ENCODE measurements at regions not wholly inside any gene's neighbourhood (a gene's known extent, or its start where the extent isn't known, plus 50 kb on each side); places are given as distances from the start of the nearest gene placed in this dataset.

- DNase-seq (ENCODE audit: low read depth) = no peak
- Histone ChIP-seq H3K4me3 (ENCODE audit: low read depth, low read length) (no peak overlapping the region), H3K27me3 (ENCODE audit: control insufficient read depth, insufficient read depth, low read length) (no peaks in the 10 kb centered on the region), H3K36me3 (ENCODE audit: control insufficient read depth, insufficient read depth, low read length) (no peaks in the 10 kb centered on the region)
- TF ChIP-seq, protein P1, sequence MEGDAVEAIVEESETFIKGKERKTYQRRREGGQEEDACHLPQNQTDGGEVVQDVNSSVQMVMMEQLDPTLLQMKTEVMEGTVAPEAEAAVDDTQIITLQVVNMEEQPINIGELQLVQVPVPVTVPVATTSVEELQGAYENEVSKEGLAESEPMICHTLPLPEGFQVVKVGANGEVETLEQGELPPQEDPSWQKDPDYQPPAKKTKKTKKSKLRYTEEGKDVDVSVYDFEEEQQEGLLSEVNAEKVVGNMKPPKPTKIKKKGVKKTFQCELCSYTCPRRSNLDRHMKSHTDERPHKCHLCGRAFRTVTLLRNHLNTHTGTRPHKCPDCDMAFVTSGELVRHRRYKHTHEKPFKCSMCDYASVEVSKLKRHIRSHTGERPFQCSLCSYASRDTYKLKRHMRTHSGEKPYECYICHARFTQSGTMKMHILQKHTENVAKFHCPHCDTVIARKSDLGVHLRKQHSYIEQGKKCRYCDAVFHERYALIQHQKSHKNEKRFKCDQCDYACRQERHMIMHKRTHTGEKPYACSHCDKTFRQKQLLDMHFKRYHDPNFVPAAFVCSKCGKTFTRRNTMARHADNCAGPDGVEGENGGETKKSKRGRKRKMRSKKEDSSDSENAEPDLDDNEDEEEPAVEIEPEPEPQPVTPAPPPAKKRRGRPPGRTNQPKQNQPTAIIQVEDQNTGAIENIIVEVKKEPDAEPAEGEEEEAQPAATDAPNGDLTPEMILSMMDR (IDR thresholded peaks at IDR 0.05; ENCODE audit: insufficient read depth, low read length, poor library complexity, severe bottlenecking) = no peak
Observed at GRCh38 chr2:2523461-2524347, 192.6 kb upstream of the MYT1L start.

- TF ChIP-seq, protein P1 (IDR thresholded peaks at IDR 0.05; ENCODE audit: insufficient read depth, low read length, poor library complexity, severe bottlenecking) = no peak
- Histone ChIP-seq H3K27me3 (ENCODE audit: control insufficient read depth, insufficient read depth, low read length) (no peaks in the 10 kb centered on the region), H3K36me3 (ENCODE audit: control insufficient read depth, insufficient read depth, low read length) (no peaks in the 10 kb centered on the region), H3K4me3 (ENCODE audit: low read depth, low read length) (no peak overlapping the region)
- no peak for DNase-seq (ENCODE audit: low read depth)
Observed at GRCh38 chr2:2520401-2520811, 189.3 kb upstream of the MYT1L start.

DNA sequence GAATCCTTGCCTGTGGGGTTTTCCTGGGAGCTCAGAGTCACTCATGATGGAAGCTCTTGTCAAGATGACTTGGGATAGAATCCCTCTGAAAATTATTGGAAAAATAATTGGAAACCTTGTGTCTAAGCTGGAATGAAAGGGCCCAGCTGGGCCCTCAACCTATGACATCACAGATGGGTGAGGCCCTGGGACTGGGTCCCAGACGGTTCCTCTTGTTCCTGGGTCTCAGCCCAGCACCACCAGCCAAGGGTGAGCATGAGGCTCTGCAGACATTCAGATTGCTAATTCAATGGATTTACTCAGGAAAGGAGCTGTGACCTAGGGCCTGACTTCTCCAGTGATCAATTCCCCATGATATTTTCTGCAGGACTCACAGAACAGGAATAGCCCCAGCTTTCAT is 188.3 kb upstream of the MYT1L start:
- no peaks in the 10 kb centered on the region for H3K36me3 ChIP-seq (ENCODE audit: control insufficient read depth, insufficient read depth, low read length)
- no peak overlapping the region for H3K4me3 ChIP-seq (ENCODE audit: low read depth, low read length)
- H3K27me3 ChIP-seq (ENCODE audit: control insufficient read depth, insufficient read depth, low read length) = no peaks in the 10 kb centered on the region
- TF ChIP-seq, protein P1 (IDR thresholded peaks at IDR 0.05; ENCODE audit: insufficient read depth, low read length, poor library complexity, severe bottlenecking) = no peak
- DNase-seq (ENCODE audit: low read depth) = no peak

GRCh38 chr2:2517399-2517798 is 186.3 kb upstream of the MYT1L start:
- H3K4me3 ChIP-seq (ENCODE audit: low read depth, low read length) = no peak overlapping the region
- DNase-seq (ENCODE audit: low read depth) = no peak
- no peaks in the 10 kb centered on the region for H3K36me3 ChIP-seq (ENCODE audit: control insufficient read depth, insufficient read depth, low read length)
- TF ChIP-seq, protein P1 (IDR thresholded peaks at IDR 0.05; ENCODE audit: insufficient read depth, low read length, poor library complexity, severe bottlenecking) = no peak
- no peaks in the 10 kb centered on the region for H3K27me3 ChIP-seq (ENCODE audit: control insufficient read depth, insufficient read depth, low read length)

DNA sequence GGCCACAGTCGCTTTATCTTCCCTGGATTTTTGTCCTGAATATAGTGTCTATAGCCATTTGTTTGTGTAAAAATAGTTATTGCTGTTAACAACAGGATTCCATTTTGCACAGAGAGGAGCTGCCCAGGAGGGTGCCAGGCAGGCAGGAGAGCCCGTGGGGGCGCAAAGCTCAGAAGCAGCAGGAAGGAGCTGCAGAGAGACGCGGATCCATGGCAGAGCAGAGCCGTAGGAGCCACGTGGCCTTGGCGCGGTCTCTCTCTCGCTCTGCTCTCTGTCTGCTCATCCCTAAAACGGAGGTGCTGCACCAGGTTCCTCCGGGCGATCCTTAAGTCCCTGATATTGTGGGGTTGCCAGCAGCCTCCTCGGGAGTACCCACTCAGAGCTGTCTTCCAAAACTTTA is 185.3 kb upstream of the MYT1L start:
- DNase-seq (ENCODE audit: low read depth) = no peak
- H3K27me3 ChIP-seq (ENCODE audit: control insufficient read depth, insufficient read depth, low read length) = no peaks in the 10 kb centered on the region
- H3K4me3 ChIP-seq (ENCODE audit: low read depth, low read length) = no peak overlapping the region
- no peaks in the 10 kb centered on the region for H3K36me3 ChIP-seq (ENCODE audit: control insufficient read depth, insufficient read depth, low read length)
- TF ChIP-seq, protein P1 (IDR thresholded peaks at IDR 0.05; ENCODE audit: insufficient read depth, low read length, poor library complexity, severe bottlenecking) = no peak

- Histone ChIP-seq H3K36me3 (ENCODE audit: control insufficient read depth, insufficient read depth, low read length) (no peaks in the 10 kb centered on the region), H3K27me3 (ENCODE audit: control insufficient read depth, insufficient read depth, low read length) (no peaks in the 10 kb centered on the region), H3K4me3 (ENCODE audit: low read depth, low read length) (no peak overlapping the region)
- DNase-seq (ENCODE audit: low read depth) = no peak
- TF ChIP-seq, protein P1 (IDR thresholded peaks at IDR 0.05; ENCODE audit: insufficient read depth, low read length, poor library complexity, severe bottlenecking) = no peak
Observed at GRCh38 chr2:2512931-2513330, 181.9 kb upstream of the MYT1L start.

All from kidney epithelial cell (primary cell).